GM03348 (cell line): ENCODE measurements at regions not wholly inside any gene's neighbourhood (a gene's known extent, or its start where the extent isn't known, plus 50 kb on each side); places are given as distances from the start of the nearest gene placed in this dataset.
"Not testable (repeated sequence)": the region's sequence is repeated elsewhere in the genome, so short reads cannot be mapped to it uniquely, and the experiment has no call there.

ENCODE experiments used
- DNase-seq: peaks from one replicate; pipeline ENCODE4 v3.0.0; 2012; ENCODE audit warnings: low spot score

GRCh38 chr3:23103764-23104163 is 99.4 kb upstream of the UBE2E2 start:
- DNase-seq: no peak

GRCh38 chr3:23105048-23105447 is 98.1 kb upstream of the UBE2E2 start:
- DNase-seq: no peak

- DNase-seq: no peak
Measured at GRCh38 chr3:23106666-23107065, 96.5 kb upstream of the UBE2E2 start.

GRCh38 chr3:23107221-23107620 is 95.9 kb upstream of the UBE2E2 start:
- DNase-seq: no peak

GRCh38 chr3:23108451-23109057 is 94.6 kb upstream of the UBE2E2 start:
- no peak for DNase-seq

- no peak for DNase-seq
Measured at GRCh38 chr3:23111286-23111685, 91.8 kb upstream of the UBE2E2 start.

- DNase-seq: no peak
Measured at GRCh38 chr3:23111797-23112196, 91.3 kb upstream of the UBE2E2 start.

- DNase-seq: no peak
Measured at GRCh38 chr3:23112491-23112890, 90.6 kb upstream of the UBE2E2 start.

GRCh38 chr3:23113455-23114171 is 89.5 kb upstream of the UBE2E2 start:
- peak; percentile 6 for DNase-seq

- DNase-seq: no peak
Measured at GRCh38 chr3:23114432-23114831, 88.7 kb upstream of the UBE2E2 start.

GRCh38 chr3:23115171-23115877 is 87.8 kb upstream of the UBE2E2 start:
- DNase-seq: no peak

- DNase-seq: no peak
Measured at GRCh38 chr3:23116081-23116837, 86.9 kb upstream of the UBE2E2 start.

- DNase-seq: no peak
Measured at GRCh38 chr3:23117856-23118255, 85.3 kb upstream of the UBE2E2 start.

GRCh38 chr3:23127196-23127595 is 75.9 kb upstream of the UBE2E2 start:
- no peak for DNase-seq

- DNase-seq: no peak
Measured at GRCh38 chr3:23128655-23129054, 74.5 kb upstream of the UBE2E2 start.

GRCh38 chr3:23129117-23129516 is 74.0 kb upstream of the UBE2E2 start:
- DNase-seq: peak; percentile 3

- peak; percentile 11 for DNase-seq
Measured at GRCh38 chr3:23129817-23130216, 73.3 kb upstream of the UBE2E2 start.

- DNase-seq: no peak
Measured at GRCh38 chr3:23130406-23130805, 72.7 kb upstream of the UBE2E2 start.

- no peak for DNase-seq
Measured at GRCh38 chr3:23135026-23135785, 67.9 kb upstream of the UBE2E2 start.

GRCh38 chr3:23136054-23136453 is 67.1 kb upstream of the UBE2E2 start:
- DNase-seq: no peak

GRCh38 chr3:23144051-23144450 is 59.1 kb upstream of the UBE2E2 start:
- DNase-seq: not testable (repeated sequence)

- DNase-seq: no peak
Measured at GRCh38 chr3:23146163-23146562, 57.0 kb upstream of the UBE2E2 start.
